Peyer's patch (tissue), 4 donors: ENCODE measurements at regions not wholly inside any gene's neighbourhood (a gene's known extent, or its start where the extent isn't known, plus 50 kb on each side); places are given as distances from the start of the nearest gene placed in this dataset.

Source experiments
- CTCF ChIP-seq, 6 experiments: fragments of 450-650 bp in 4 of 6; fragments of 200-600 bp in 2 of 6; sonication (generic) in 1 of 6; IDR thresholded peaks; one replicate each; pipeline ENCODE4 v1.5.1; 2017 to 2019; ENCODE audit warnings: antibody characterized with exemption in 6 of 6, mild to moderate bottlenecking in 3 of 6, moderate library complexity in 1 of 6
- POLR2A ChIP-seq, 2 donors: fragments of 450-650 bp; IDR thresholded peaks; one replicate each; pipeline ENCODE4 v1.5.1; 2017; ENCODE audit warnings: antibody characterized with exemption in 2 of 2, mild to moderate bottlenecking in 2 of 2, moderate library complexity in 2 of 2

GRCh38 chr9:15101095-15101494 lies 190.9 kb upstream of the FREM1 start:
- TF ChIP-seq CTCF (IDR thresholded peaks at IDR 0.05) (no peak), POLR2A (IDR thresholded peaks at IDR 0.05) (no peak)
